ENCODE measurements at regions not wholly inside any gene's neighbourhood (a gene's known extent, or its start where the extent isn't known, plus 50 kb on each side); places are given as distances from the start of the nearest gene placed in this dataset.

DNA sequence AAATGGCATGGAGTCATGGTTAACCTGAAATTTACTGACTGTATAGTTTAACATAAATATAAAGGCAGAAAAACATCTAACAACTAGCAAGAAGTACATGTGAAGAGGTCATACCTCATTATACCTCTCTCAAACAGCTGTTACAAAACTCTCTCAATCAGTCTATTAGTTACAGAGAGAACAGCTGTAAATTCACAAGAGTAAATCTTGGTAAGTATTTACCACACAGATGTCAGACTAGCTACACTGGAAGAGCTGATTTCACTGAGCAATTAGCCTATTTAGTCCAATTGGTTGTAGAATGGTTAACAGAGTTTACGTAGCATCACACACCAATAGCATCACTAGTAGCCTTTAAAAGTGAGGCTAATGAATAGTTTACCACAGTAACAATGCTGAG lies 463.4 kb upstream of the USP15 start:
- H3K27me3 ChIP-seq (ENCODE audit: control insufficient read depth in 2 of 2, insufficient read depth in 2 of 2, low read length in 2 of 2) = no peaks in the 10 kb centered on the region
- no peak overlapping the region for H2AFZ ChIP-seq (ENCODE audit: low read depth, low read length)
- DNase-seq (ENCODE audit: extremely low read depth in 1 of 4, low spot score in 3 of 4) (no peak), FAIRE-seq (no peak), ATAC-seq (no peak)
- CTCF ChIA-PET (ENCODE audit: low intra/inter-chr PET ratio) = no interaction called here
- H3K4me1 ChIP-seq (replicated peaks in 1 of 2; ENCODE audit: control insufficient read depth in 2 of 2, insufficient read depth in 2 of 2, low read length in 2 of 2) = no peaks in the 10 kb centered on the region
- no peaks in the 10 kb centered on the region for H3K9me1 ChIP-seq (ENCODE audit: control insufficient read depth, insufficient read depth, low read length)
- no TSS peak for BruUV-seq (replicated peaks)
- no peak overlapping the region for H3K4me2 ChIP-seq (ENCODE audit: insufficient read depth, low read length)
- H3K9me3 ChIP-seq (replicated peaks; ENCODE audit: control insufficient read depth, insufficient read depth, low read depth, low read length) = no peaks in the 10 kb centered on the region
- H3K27ac ChIP-seq (ENCODE audit: extremely low read depth, low read depth, low read length) = no peak overlapping the region
- no peaks in the 10 kb centered on the region for H4K20me1 ChIP-seq (replicated peaks; ENCODE audit: control insufficient read depth, insufficient read depth, low read length)
- 13% methylated on average over 1 of the region's 1 CpG for WGBS (ENCODE audit: insufficient coverage, low coverage, missing lambda C conversion rate)
- no peaks in the 10 kb centered on the region for H3K36me3 ChIP-seq (ENCODE audit: control insufficient read depth, insufficient read depth, low read length)
- H3K79me2 ChIP-seq (ENCODE audit: control insufficient read depth, insufficient read depth, low read length) = no peaks in the 10 kb centered on the region
- in situ Hi-C loops (cut with MboI) (no loop called here), intact Hi-C loops (cut with micrococcal nuclease) (no loop called here)
- H3K9ac ChIP-seq (ENCODE audit: insufficient read depth in 1 of 2, low read depth in 2 of 2, low read length in 2 of 2) = no peak overlapping the region
- no peak overlapping the region for H3K4me3 ChIP-seq
- POLR2A ChIA-PET = no interaction called here
- TF ChIP-seq, protein P1, sequence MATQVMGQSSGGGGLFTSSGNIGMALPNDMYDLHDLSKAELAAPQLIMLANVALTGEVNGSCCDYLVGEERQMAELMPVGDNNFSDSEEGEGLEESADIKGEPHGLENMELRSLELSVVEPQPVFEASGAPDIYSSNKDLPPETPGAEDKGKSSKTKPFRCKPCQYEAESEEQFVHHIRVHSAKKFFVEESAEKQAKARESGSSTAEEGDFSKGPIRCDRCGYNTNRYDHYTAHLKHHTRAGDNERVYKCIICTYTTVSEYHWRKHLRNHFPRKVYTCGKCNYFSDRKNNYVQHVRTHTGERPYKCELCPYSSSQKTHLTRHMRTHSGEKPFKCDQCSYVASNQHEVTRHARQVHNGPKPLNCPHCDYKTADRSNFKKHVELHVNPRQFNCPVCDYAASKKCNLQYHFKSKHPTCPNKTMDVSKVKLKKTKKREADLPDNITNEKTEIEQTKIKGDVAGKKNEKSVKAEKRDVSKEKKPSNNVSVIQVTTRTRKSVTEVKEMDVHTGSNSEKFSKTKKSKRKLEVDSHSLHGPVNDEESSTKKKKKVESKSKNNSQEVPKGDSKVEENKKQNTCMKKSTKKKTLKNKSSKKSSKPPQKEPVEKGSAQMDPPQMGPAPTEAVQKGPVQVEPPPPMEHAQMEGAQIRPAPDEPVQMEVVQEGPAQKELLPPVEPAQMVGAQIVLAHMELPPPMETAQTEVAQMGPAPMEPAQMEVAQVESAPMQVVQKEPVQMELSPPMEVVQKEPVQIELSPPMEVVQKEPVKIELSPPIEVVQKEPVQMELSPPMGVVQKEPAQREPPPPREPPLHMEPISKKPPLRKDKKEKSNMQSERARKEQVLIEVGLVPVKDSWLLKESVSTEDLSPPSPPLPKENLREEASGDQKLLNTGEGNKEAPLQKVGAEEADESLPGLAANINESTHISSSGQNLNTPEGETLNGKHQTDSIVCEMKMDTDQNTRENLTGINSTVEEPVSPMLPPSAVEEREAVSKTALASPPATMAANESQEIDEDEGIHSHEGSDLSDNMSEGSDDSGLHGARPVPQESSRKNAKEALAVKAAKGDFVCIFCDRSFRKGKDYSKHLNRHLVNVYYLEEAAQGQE (IDR thresholded peaks at IDR 0.05; ENCODE audit: borderline replicate concordance) = no peak
- TF ChIP-seq, protein P1 (CRISPR knock-in tag; IDR thresholded peaks at IDR 0.05; ENCODE audit: low read depth) = no peak
- TF ChIP-seq KLF16 (IDR thresholded peaks at IDR 0.05) (no peak), NEUROD1 (IDR thresholded peaks at IDR 0.05; ENCODE audit: borderline replicate concordance, low read depth, low read length, partially characterized antibody) (no peak), RBM39 (optimal IDR thresholded peaks at IDR 0.05; ENCODE audit: low read depth, low read length) (no peak), LEF1 (IDR thresholded peaks at IDR 0.05) (no peak), SMC3 (conservative IDR thresholded peaks at IDR 0.05; ENCODE audit: insufficient read depth, low read depth, low read length) (no peak), FOXK1 (CRISPR knock-in tag; IDR thresholded peaks at IDR 0.05; ENCODE audit: borderline replicate concordance) (no peak), SMAD1 (IDR thresholded peaks at IDR 0.05; ENCODE audit: low read depth, low read length, partially characterized antibody) (no peak)
- TF ChIP-seq, protein P2, sequence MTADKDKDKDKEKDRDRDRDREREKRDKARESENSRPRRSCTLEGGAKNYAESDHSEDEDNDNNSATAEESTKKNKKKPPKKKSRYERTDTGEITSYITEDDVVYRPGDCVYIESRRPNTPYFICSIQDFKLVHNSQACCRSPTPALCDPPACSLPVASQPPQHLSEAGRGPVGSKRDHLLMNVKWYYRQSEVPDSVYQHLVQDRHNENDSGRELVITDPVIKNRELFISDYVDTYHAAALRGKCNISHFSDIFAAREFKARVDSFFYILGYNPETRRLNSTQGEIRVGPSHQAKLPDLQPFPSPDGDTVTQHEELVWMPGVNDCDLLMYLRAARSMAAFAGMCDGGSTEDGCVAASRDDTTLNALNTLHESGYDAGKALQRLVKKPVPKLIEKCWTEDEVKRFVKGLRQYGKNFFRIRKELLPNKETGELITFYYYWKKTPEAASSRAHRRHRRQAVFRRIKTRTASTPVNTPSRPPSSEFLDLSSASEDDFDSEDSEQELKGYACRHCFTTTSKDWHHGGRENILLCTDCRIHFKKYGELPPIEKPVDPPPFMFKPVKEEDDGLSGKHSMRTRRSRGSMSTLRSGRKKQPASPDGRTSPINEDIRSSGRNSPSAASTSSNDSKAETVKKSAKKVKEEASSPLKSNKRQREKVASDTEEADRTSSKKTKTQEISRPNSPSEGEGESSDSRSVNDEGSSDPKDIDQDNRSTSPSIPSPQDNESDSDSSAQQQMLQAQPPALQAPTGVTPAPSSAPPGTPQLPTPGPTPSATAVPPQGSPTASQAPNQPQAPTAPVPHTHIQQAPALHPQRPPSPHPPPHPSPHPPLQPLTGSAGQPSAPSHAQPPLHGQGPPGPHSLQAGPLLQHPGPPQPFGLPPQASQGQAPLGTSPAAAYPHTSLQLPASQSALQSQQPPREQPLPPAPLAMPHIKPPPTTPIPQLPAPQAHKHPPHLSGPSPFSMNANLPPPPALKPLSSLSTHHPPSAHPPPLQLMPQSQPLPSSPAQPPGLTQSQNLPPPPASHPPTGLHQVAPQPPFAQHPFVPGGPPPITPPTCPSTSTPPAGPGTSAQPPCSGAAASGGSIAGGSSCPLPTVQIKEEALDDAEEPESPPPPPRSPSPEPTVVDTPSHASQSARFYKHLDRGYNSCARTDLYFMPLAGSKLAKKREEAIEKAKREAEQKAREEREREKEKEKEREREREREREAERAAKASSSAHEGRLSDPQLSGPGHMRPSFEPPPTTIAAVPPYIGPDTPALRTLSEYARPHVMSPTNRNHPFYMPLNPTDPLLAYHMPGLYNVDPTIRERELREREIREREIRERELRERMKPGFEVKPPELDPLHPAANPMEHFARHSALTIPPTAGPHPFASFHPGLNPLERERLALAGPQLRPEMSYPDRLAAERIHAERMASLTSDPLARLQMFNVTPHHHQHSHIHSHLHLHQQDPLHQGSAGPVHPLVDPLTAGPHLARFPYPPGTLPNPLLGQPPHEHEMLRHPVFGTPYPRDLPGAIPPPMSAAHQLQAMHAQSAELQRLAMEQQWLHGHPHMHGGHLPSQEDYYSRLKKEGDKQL (CRISPR knock-in tag; IDR thresholded peaks at IDR 0.05; ENCODE audit: borderline replicate concordance) = no peak

Data from K562 (cell line).